HEK293T (cell line): ENCODE measurements at regions not wholly inside any gene's neighbourhood (a gene's known extent, or its start where the extent isn't known, plus 50 kb on each side); places are given as distances from the start of the nearest gene placed in this dataset.

Experiments
- CTCF ChIA-PET: fragments of 350-600 bp; formaldehyde crosslinking; extraction: SDS; loops from one replicate; lab custom pipeline; 2021; ENCODE audit warnings: antibody characterized with exemption, inconsistent platforms; lab: Yijun Ruan, JAX
- POLR2A ChIA-PET: fragments of 350-600 bp; formaldehyde crosslinking; extraction: SDS; loops from one replicate; lab custom pipeline; 2020; ENCODE audit warnings: antibody characterized with exemption, inconsistent platforms; lab: Yijun Ruan, JAX
- DNase-seq: peaks from one replicate; pipeline ENCODE4 v3.0.0; 2012; ENCODE audit warnings: mixed read lengths; ENCODE audit errors: extremely low spot score
- ARNT ChIP-seq: fragments of 450-650 bp; IDR thresholded peaks from 2 replicates; pipeline ENCODE4 v1.6.1; 2017; ENCODE audit warnings: mild to moderate bottlenecking
- BHLHE40 ChIP-seq: fragments of 450-650 bp; IDR thresholded peaks from 2 replicates; pipeline ENCODE4 v1.6.1; 2016; ENCODE audit warnings: mild to moderate bottlenecking, moderate library complexity, borderline replicate concordance
- CTBP1 ChIP-seq: fragments of 450-650 bp; IDR thresholded peaks from 2 replicates; pipeline ENCODE4 v1.6.1; 2016; ENCODE audit warnings: borderline replicate concordance
- ELF4 ChIP-seq: fragments of 450-650 bp; IDR thresholded peaks from 2 replicates; pipeline ENCODE4 v1.6.1; 2017; ENCODE audit warnings: antibody characterized with exemption
- FOXA1 ChIP-seq: fragments of 450-650 bp; IDR thresholded peaks from 2 replicates; pipeline ENCODE4 v1.6.1; 2016; ENCODE audit warnings: mild to moderate bottlenecking
- FOXK2 ChIP-seq: fragments of 450-650 bp; IDR thresholded peaks from 2 replicates; pipeline ENCODE4 v1.6.1; 2016; ENCODE audit warnings: mild to moderate bottlenecking
- FOXM1 ChIP-seq: fragments of 450-650 bp; IDR thresholded peaks from 2 replicates; pipeline ENCODE4 v1.6.1; 2017; ENCODE audit warnings: mild to moderate bottlenecking, borderline replicate concordance
- HDGF ChIP-seq: fragments of 450-650 bp; IDR thresholded peaks from 2 replicates; pipeline ENCODE4 v1.6.1; 2017; ENCODE audit warnings: antibody characterized with exemption, borderline replicate concordance
- L3MBTL2 ChIP-seq: fragments of 450-650 bp; conservative IDR thresholded peaks from 2 replicates; pipeline ENCODE4 v1.6.1; 2016; ENCODE audit warnings: mild to moderate bottlenecking
- LEF1 ChIP-seq: fragments of 450-650 bp; IDR thresholded peaks from 2 replicates; pipeline ENCODE4 v1.6.1; 2017; ENCODE audit warnings: mild to moderate bottlenecking, borderline replicate concordance
- NFRKB ChIP-seq: fragments of 450-650 bp; IDR thresholded peaks from 2 replicates; pipeline ENCODE4 v1.6.1; 2016; ENCODE audit warnings: mild to moderate bottlenecking, moderate library complexity
- SP1 ChIP-seq: fragments of 450-650 bp; IDR thresholded peaks from 2 replicates; pipeline ENCODE4 v1.6.1; 2017
- SUZ12 ChIP-seq: fragments of 450-650 bp; IDR thresholded peaks from 2 replicates; pipeline ENCODE4 v1.6.1; 2016; ENCODE audit warnings: mild to moderate bottlenecking
- TARDBP ChIP-seq: fragments of 450-650 bp; IDR thresholded peaks from 2 replicates; pipeline ENCODE4 v1.6.1; 2016
- ZNF384 ChIP-seq: fragments of 450-650 bp; IDR thresholded peaks from 2 replicates; pipeline ENCODE4 v1.6.1; 2016
- TF ChIP-seq, protein P1 (sequence below): fragments of 450-650 bp; IDR thresholded peaks from 2 replicates; pipeline ENCODE4 v1.6.1; 2016

GRCh38 chr5:96283589-96283988 lies 149.5 kb downstream of the PCSK1 start:
- TF ChIP-seq, protein P1, sequence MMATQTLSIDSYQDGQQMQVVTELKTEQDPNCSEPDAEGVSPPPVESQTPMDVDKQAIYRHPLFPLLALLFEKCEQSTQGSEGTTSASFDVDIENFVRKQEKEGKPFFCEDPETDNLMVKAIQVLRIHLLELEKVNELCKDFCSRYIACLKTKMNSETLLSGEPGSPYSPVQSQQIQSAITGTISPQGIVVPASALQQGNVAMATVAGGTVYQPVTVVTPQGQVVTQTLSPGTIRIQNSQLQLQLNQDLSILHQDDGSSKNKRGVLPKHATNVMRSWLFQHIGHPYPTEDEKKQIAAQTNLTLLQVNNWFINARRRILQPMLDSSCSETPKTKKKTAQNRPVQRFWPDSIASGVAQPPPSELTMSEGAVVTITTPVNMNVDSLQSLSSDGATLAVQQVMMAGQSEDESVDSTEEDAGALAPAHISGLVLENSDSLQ = peak; percentile 31; the same call in 1 of the 2 replicates
- TF ChIP-seq SP1 = no peak
- ChIA-PET CTCF (no interaction called here), POLR2A (no interaction called here)
- DNase-seq = no peak

DNA sequence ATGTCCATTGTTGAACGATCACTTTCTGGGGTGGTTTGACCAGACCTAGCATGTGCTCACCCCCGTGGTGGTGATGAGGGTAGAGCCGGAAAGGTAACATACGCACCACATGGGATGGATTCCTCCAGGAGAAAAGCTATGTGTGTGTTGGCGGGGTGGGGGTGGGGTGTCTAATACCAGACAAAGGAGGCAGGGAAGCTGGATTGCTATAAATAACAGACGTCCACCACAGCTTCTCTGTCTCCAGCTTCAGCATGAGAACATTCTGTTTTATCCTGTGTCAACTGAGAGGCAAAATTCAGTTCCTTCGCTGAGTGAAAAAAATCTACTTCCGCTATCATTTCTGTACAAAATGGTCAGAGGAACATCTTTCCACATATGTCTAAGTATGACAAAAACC lies 151.0 kb downstream of the PCSK1 start:
- DNase-seq = no peak
- ChIA-PET POLR2A (no interaction called here), CTCF (no interaction called here)
- no peak for TF ChIP-seq FOXM1

- TF ChIP-seq, protein P1 = no peak
- TF ChIP-seq ARNT (no peak), ZNF384 (no peak)
- ChIA-PET CTCF (no interaction called here), POLR2A (no interaction called here)
- no peak for DNase-seq
These were observed 152.1 kb downstream of the PCSK1 start for GRCh38 chr5:96280946-96281393.

DNA sequence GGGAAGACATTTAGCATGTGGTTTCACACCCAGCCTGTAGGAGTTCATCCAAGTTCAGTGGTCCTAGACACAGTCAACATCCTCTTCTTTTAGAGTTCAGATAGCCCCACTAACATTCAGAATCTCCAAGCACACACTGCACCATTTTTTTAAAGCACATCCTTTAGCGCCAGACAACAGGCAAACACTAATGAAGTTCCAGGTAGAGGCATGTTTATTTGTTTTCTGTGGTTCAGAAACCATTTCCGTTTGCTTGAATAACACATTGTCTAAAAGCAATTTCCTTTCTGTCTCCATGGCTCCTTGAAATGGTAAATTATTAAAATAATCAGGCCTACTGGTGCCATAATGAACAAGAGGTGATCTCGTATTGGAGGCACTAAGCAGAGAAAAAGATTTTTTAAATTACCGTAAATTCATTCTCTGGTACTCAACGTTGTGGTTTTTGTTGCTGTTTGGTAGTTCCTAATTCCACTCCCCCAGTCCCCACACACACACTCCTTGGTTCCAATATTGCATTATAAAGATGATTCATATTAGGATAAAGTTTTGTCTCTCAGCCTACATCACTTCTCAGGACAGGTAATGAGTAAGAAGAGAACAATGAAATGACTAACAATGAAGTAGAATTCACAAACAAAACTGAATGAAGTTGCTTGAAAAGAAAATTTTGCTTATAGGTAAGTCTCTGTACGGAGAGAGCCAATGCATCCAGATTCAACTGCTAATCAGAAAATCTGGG lies 153.1 kb downstream of the PCSK1 start:
- POLR2A ChIA-PET = no interaction called here

GRCh38 chr5:96278981-96279380 lies 154.1 kb downstream of the PCSK1 start:
- CTCF ChIA-PET = no interaction called here
- TF ChIP-seq ELF4 (no peak), SUZ12 (no peak), CTBP1 (no peak), FOXA1 (no peak), FOXM1 (no peak), SP1 (no peak), TARDBP (no peak), ARNT (no peak), L3MBTL2 (no peak), FOXK2 (no peak), BHLHE40 (no peak), LEF1 (no peak), HDGF (no peak), NFRKB (no peak), ZNF384 (no peak)
- TF ChIP-seq, protein P1 = no peak
- DNase-seq = no peak
- POLR2A ChIA-PET = no interaction called here

More for the DNA sequence above, 153.1 kb downstream of the PCSK1 start:
- DNase-seq = no peak
- TF ChIP-seq L3MBTL2 = no peak
- TF ChIP-seq FOXK2 = no peak
- no peak for TF ChIP-seq TARDBP
- TF ChIP-seq, protein P1 = no peak
- TF ChIP-seq HDGF = no peak
- TF ChIP-seq NFRKB = no peak
- no peak for TF ChIP-seq FOXM1
- no peak for TF ChIP-seq ELF4
- no peak for TF ChIP-seq SP1
- TF ChIP-seq BHLHE40 = no peak
- TF ChIP-seq SUZ12 = no peak
- TF ChIP-seq LEF1 = no peak
- no peak for TF ChIP-seq ARNT
- TF ChIP-seq CTBP1 = no peak
- no peak for TF ChIP-seq ZNF384
- CTCF ChIA-PET = no interaction called here

DNA sequence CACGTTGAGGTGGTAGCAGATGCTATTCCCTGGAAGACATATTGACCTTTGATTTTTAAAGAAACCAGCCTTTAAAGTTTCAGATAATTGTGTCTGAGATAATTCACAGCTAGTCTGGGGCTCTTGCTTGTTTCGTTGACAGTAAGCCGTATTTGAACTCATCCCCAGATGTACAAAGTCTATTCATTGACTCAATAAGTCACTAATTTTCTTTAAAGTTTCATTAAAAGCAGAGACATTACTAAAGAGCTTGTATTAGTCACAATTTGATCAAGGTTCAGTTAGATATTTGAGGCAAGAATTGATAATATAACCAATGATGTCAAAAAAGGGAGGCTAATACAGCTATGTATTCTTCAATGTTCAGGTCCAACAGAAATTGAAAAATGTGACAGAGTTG lies 158.0 kb downstream of the PCSK1 start:
- ChIA-PET CTCF (no interaction called here), POLR2A (no interaction called here)
- TF ChIP-seq TARDBP = no peak
- TF ChIP-seq L3MBTL2 = no peak
- no peak for TF ChIP-seq ZNF384
- TF ChIP-seq LEF1 = no peak
- no peak for TF ChIP-seq CTBP1
- TF ChIP-seq FOXK2 = no peak
- no peak for DNase-seq

- ChIA-PET POLR2A (no interaction called here), CTCF (no interaction called here)
- no peak for DNase-seq
These were observed 167.6 kb downstream of the PCSK1 start for GRCh38 chr5:96265487-96265886.

More at GRCh38 chr5:96265487-96265886, 167.6 kb downstream of the PCSK1 start:
- no peak for TF ChIP-seq SP1
- no peak for TF ChIP-seq L3MBTL2
